CD4-positive, CD25-positive, alpha-beta regulatory T cell (primary cell): ENCODE measurements at regions not wholly inside any gene's neighbourhood (a gene's known extent, or its start where the extent isn't known, plus 50 kb on each side); places are given as distances from the start of the nearest gene placed in this dataset.

Experiments
- ATAC-seq, 2 donors: fragments of 150-1000 bp; cut with Tn5 transposase; one replicate each; pipeline ENCODE4 v1.10.0; 2021; ENCODE audit warnings: low read depth in 2 of 2, moderate number of reproducible peaks in 2 of 2, moderate library complexity in 1 of 2
- DNase-seq, 3 donors: peaks; one replicate each; pipeline versions ENCODE4 v3.0.0 to v3.0.0-alpha.2; 2012 to 2022; ENCODE audit warnings: mixed read lengths in 1 of 3
- H3K27ac ChIP-seq: one replicate; pipeline ENCODE4 v1.7.0; 2013; ENCODE audit warnings: mild to moderate bottlenecking, low read length; ENCODE audit not compliant: insufficient read depth, poor library complexity, severe bottlenecking
- H3K27me3 ChIP-seq: one replicate; pipeline ENCODE4 v1.7.0; 2013; ENCODE audit warnings: low read length; ENCODE audit not compliant: control insufficient read depth, insufficient read depth
- H3K36me3 ChIP-seq: one replicate; pipeline ENCODE4 v1.7.0; 2013; ENCODE audit warnings: mild to moderate bottlenecking, low read length, moderate library complexity; ENCODE audit not compliant: control insufficient read depth, insufficient read depth
- H3K4me1 ChIP-seq: 2 replicates; pipeline ENCODE4 v1.7.0; 2013; ENCODE audit warnings: mild to moderate bottlenecking, low read length; ENCODE audit not compliant: insufficient read depth, control insufficient read depth, poor library complexity, severe bottlenecking
- H3K4me3 ChIP-seq: one replicate; pipeline ENCODE4 v1.7.0; 2013; ENCODE audit warnings: low read depth, mild to moderate bottlenecking, low read length, moderate library complexity
- H3K9me3 ChIP-seq, 2 experiments: 1 replicate in 1 of 2; 2 replicates in 1 of 2; pipeline ENCODE4 v1.7.0; 2013; ENCODE audit warnings: low read length in 2 of 2, mild to moderate bottlenecking in 1 of 2, moderate library complexity in 1 of 2; ENCODE audit not compliant: control insufficient read depth in 2 of 2
- H3K27ac Mint-ChIP-seq, 3 donors: one replicate each; pipeline ENCODE4 v1.8.0; 2020 to 2022; ENCODE audit warnings: mild to moderate bottlenecking in 3 of 3, mixed read lengths in 3 of 3, moderate library complexity in 2 of 3
- H3K27me3 Mint-ChIP-seq: one replicate; pipeline ENCODE4 v1.8.0; 2022; ENCODE audit warnings: mild to moderate bottlenecking, mixed read lengths
- H3K36me3 Mint-ChIP-seq: one replicate; pipeline ENCODE4 v1.8.0; 2020; ENCODE audit warnings: mixed read lengths
- H3K4me1 Mint-ChIP-seq, 4 donors: one replicate each; pipeline ENCODE4 v1.8.0; 2020 to 2022; ENCODE audit warnings: mixed read lengths in 4 of 4, mild to moderate bottlenecking in 1 of 4
- H3K4me3 Mint-ChIP-seq, 4 donors: one replicate each; pipeline ENCODE4 v1.8.0; 2020 to 2022; ENCODE audit warnings: mild to moderate bottlenecking in 4 of 4, mixed read lengths in 4 of 4, moderate library complexity in 3 of 4
- H3K9me3 Mint-ChIP-seq, 7 donors: one replicate each; pipeline ENCODE4 v1.8.0; 2020 to 2022; ENCODE audit warnings: mixed read lengths in 7 of 7, mild to moderate bottlenecking in 3 of 7, moderate library complexity in 2 of 7

DNA sequence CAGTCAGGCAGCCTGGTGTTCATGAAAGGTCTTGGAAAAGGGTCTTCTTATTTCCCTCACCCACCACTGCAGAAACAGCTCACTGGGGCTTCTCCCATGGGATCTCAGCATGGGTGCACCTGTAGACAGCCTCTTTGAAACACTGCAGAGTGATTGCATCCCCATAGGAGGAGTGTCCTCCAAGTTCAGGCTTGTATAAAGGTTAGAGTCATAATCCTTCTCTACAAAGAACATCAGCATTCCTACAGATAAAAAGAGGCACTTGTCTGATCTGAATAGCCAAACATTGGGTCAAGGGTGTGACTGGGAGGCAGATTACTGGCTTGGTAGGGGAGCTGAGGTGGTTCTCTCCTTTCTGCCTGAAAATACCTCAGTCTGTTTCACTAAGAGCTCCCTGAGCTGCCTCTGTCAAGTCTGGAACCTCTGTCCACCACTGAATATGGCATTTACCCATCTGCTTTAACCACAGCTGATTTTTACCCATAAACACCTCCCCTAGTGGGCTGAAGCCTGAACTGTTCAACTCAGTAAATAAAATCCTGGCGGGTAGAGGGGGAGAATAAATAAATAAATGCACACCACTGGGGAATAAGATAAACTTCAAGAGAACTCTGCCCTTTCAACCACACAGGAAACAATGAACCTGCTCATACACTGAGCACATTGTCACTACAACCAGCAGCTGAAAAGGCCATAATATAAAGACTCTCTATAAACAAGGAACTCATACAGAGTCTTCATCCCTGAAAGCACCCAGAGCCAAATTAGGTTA is 120.7 kb upstream of the SCAF11 start:
- no peak overlapping the region for H3K4me3 ChIP-seq
- DNase-seq (no peak), ATAC-seq (no peak)
- Mint-ChIP-seq H3K36me3 (no peaks in the 10 kb centered on the region), H3K9me3 (peaks cover 0 to 10% (median 3%) of the 10 kb centered on the region in 7 donors), H3K4me3 (no peak overlapping the region), H3K4me1 (no peaks in the 10 kb centered on the region), H3K27me3 (peaks cover 27% of the 10 kb centered on the region), H3K27ac (no peak overlapping the region)
- peaks cover 6 to 7% of the 10 kb centered on the region in 2 experiments for H3K9me3 ChIP-seq
- H3K27me3 ChIP-seq: peaks cover 10% of the 10 kb centered on the region
- no peak overlapping the region for H3K27ac ChIP-seq
- H3K36me3 ChIP-seq: no peaks in the 10 kb centered on the region
- no peaks in the 10 kb centered on the region for H3K4me1 ChIP-seq

- Histone ChIP-seq H3K9me3 (peaks cover 6 to 7% of the 10 kb centered on the region in 2 experiments), H3K4me3 (no peak overlapping the region), H3K4me1 (no peaks in the 10 kb centered on the region), H3K27ac (no peak overlapping the region), H3K27me3 (peaks cover 10% of the 10 kb centered on the region), H3K36me3 (no peaks in the 10 kb centered on the region)
- Mint-ChIP-seq H3K9me3 (peaks cover 0 to 10% (median 2%) of the 10 kb centered on the region in 7 donors), H3K27me3 (peaks cover 27% of the 10 kb centered on the region), H3K4me3 (no peak overlapping the region), H3K4me1 (no peaks in the 10 kb centered on the region), H3K27ac (no peak overlapping the region), H3K36me3 (no peaks in the 10 kb centered on the region)
- ATAC-seq: no peak
- DNase-seq: no peak
These were observed 119.8 kb upstream of the SCAF11 start for GRCh38 chr12:46110223-46110611.

DNA sequence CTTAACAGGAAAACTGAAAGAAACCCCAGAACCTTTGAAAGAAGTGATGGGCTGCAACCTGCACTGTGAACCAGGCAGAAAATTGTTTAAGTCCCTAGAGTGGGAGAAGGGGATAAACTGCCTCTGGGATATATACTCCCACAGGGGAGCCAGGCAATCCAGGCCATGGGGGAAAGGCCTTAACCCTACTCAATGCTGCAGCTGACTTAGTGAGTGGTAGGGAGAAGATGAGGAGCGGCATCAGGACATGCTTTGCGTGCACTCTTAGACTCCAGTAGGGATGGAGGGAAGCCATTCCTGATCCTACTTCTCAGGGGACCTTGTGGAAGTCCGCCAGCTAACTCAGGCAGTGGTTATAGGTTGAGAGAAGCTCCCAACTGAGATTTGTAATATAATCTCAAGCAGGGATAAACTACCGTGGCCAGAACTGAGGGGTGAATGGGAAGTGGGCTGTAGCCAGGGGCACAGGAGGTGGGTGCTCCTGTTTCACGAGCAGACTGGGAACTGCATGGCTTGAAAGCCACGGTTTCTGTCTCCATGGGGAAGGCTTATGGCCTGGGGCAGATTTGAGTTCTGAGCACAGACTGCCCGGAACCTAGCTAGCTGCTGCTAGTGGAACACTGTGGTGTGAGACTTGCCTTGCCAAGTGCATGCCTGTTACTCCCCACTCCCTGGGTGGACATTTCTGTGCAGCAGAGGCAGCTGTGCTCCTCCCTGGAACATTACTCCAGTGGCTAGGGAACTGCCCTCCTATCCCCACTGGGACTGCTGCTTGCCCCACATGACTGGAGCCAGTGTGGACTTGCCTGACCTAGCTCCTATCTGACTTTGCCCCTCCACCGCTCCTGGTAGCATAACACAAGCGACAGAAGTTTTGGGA is 119.2 kb upstream of the SCAF11 start:
- H3K27me3 ChIP-seq: peaks cover 10% of the 10 kb centered on the region
- no peak for DNase-seq
- Mint-ChIP-seq H3K36me3 (no peaks in the 10 kb centered on the region), H3K9me3 (peaks cover 0 to 10% (median 2%) of the 10 kb centered on the region in 7 donors), H3K27me3 (peaks cover 27% of the 10 kb centered on the region), H3K27ac (no peak overlapping the region), H3K4me3 (no peak overlapping the region), H3K4me1 (no peaks in the 10 kb centered on the region)
- no peak for ATAC-seq
- H3K4me3 ChIP-seq: no peak overlapping the region
- no peaks in the 10 kb centered on the region for H3K36me3 ChIP-seq
- H3K4me1 ChIP-seq: no peaks in the 10 kb centered on the region
- H3K27ac ChIP-seq: no peak overlapping the region
- H3K9me3 ChIP-seq: peaks cover 6 to 7% of the 10 kb centered on the region in 2 experiments

- Histone ChIP-seq H3K27ac (no peak overlapping the region), H3K4me1 (no peaks in the 10 kb centered on the region), H3K27me3 (peaks cover 10% of the 10 kb centered on the region), H3K4me3 (no peak overlapping the region), H3K9me3 (peaks cover 6 to 7% of the 10 kb centered on the region in 2 experiments), H3K36me3 (no peaks in the 10 kb centered on the region)
- DNase-seq (no peak), ATAC-seq (peak; percentile 25 to 28)
- Mint-ChIP-seq H3K36me3 (no peaks in the 10 kb centered on the region), H3K4me1 (no peaks in the 10 kb centered on the region), H3K27ac (peak overlapping the region in 1 of 3 donors; percentile 54), H3K27me3 (peaks cover 22% of the 10 kb centered on the region), H3K9me3 (peaks cover 0 to 10% (median 2%) of the 10 kb centered on the region in 7 donors), H3K4me3 (no peak overlapping the region)
These were observed 118.3 kb upstream of the SCAF11 start for GRCh38 chr12:46108721-46109120.

GRCh38 chr12:46107591-46107990 is 117.2 kb upstream of the SCAF11 start:
- no peaks in the 10 kb centered on the region for H3K4me1 ChIP-seq

GRCh38 chr12:46105735-46106134 is 115.4 kb upstream of the SCAF11 start:
- H3K36me3 Mint-ChIP-seq: no peaks in the 10 kb centered on the region
- Histone ChIP-seq H3K36me3 (no peaks in the 10 kb centered on the region), H3K9me3 (no peaks in the 10 kb centered on the region), H3K4me1 (no peaks in the 10 kb centered on the region), H3K4me3 (no peak overlapping the region), H3K27ac (no peak overlapping the region), H3K27me3 (peaks cover 1% of the 10 kb centered on the region)
- H3K4me1 Mint-ChIP-seq: no peaks in the 10 kb centered on the region
- no peak overlapping the region for H3K27ac Mint-ChIP-seq
- peaks cover 0 to 1% (median 0%) of the 10 kb centered on the region in 7 donors for H3K9me3 Mint-ChIP-seq
- ATAC-seq (no peak), DNase-seq (no peak)
- no peak overlapping the region for H3K4me3 Mint-ChIP-seq
- peaks cover 15% of the 10 kb centered on the region for H3K27me3 Mint-ChIP-seq

More at GRCh38 chr12:46107591-46107990, 117.2 kb upstream of the SCAF11 start:
- H3K36me3 ChIP-seq: no peaks in the 10 kb centered on the region
- H3K27ac ChIP-seq: no peak overlapping the region
- Mint-ChIP-seq H3K27me3 (peaks cover 17% of the 10 kb centered on the region), H3K4me1 (no peaks in the 10 kb centered on the region), H3K9me3 (peaks cover 0 to 10% (median 2%) of the 10 kb centered on the region in 7 donors), H3K4me3 (no peak overlapping the region), H3K27ac (no peak overlapping the region), H3K36me3 (no peaks in the 10 kb centered on the region)
- H3K9me3 ChIP-seq: peaks cover 5 to 7% of the 10 kb centered on the region in 2 experiments
- H3K27me3 ChIP-seq: peaks cover 8% of the 10 kb centered on the region
- H3K4me3 ChIP-seq: no peak overlapping the region
- no peak for DNase-seq
- no peak for ATAC-seq

DNA sequence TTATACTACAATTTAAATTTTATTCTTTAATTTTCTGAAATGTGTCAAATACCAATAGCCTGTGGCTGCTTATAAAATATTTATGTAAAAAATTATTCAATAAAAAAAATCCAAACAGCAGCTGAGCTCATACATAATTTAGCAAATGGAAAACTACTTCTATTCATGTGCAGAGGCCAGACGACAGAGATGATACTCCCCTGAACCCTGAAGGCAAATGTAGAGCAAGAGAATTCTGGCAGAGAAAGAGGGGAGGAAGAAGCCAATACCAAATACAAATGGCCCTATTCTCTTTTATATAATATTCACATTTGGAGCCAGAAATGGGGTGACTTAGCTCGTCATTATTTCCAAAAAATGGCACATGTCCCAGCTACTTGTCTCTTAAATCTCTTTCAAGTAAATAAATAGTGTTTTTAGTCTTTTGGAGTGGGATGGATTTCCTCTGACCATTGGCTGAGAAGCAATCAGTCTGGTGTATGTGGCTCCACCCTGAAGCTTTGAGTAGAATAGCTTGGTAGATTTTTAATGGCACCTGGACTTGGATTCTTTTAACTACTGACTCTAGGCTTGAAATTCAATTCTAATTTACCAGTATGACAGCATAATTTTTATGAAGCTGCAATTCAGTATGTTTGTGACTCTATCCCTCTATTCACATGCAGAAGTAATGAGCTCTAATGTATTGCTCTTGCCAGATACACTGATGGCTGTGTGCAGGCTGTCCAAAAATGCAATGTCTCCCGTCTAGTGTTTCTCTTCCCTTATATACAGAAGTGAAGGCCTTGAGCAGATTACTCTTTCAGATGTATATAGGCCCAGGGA is 113.4 kb upstream of the SCAF11 start:
- H3K27me3 ChIP-seq: peaks cover 5% of the 10 kb centered on the region
- Mint-ChIP-seq H3K4me3 (no peak overlapping the region), H3K36me3 (no peaks in the 10 kb centered on the region), H3K27ac (no peak overlapping the region), H3K27me3 (peaks cover 15% of the 10 kb centered on the region), H3K4me1 (no peaks in the 10 kb centered on the region), H3K9me3 (peaks cover 0 to 1% (median 0%) of the 10 kb centered on the region in 7 donors)
- no peak for ATAC-seq
- H3K4me1 ChIP-seq: no peaks in the 10 kb centered on the region
- H3K27ac ChIP-seq: no peak overlapping the region
- no peaks in the 10 kb centered on the region for H3K36me3 ChIP-seq
- DNase-seq: no peak
- no peaks in the 10 kb centered on the region for H3K9me3 ChIP-seq
- H3K4me3 ChIP-seq: no peak overlapping the region
